ENCODE measurements at regions not wholly inside any gene's neighbourhood (a gene's known extent, or its start where the extent isn't known, plus 50 kb on each side); places are given as distances from the start of the nearest gene placed in this dataset.

- no peaks in the 10 kb centered on the region for H3K27me3 ChIP-seq (ENCODE audit: insufficient read depth, low read length)
- H2AFZ ChIP-seq (ENCODE audit: low read length), result no peak overlapping the region
- TF ChIP-seq, protein P1, sequence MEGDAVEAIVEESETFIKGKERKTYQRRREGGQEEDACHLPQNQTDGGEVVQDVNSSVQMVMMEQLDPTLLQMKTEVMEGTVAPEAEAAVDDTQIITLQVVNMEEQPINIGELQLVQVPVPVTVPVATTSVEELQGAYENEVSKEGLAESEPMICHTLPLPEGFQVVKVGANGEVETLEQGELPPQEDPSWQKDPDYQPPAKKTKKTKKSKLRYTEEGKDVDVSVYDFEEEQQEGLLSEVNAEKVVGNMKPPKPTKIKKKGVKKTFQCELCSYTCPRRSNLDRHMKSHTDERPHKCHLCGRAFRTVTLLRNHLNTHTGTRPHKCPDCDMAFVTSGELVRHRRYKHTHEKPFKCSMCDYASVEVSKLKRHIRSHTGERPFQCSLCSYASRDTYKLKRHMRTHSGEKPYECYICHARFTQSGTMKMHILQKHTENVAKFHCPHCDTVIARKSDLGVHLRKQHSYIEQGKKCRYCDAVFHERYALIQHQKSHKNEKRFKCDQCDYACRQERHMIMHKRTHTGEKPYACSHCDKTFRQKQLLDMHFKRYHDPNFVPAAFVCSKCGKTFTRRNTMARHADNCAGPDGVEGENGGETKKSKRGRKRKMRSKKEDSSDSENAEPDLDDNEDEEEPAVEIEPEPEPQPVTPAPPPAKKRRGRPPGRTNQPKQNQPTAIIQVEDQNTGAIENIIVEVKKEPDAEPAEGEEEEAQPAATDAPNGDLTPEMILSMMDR (IDR thresholded peaks at IDR 0.05; ENCODE audit: low read length), result no peak
- TF ChIP-seq EZH2 (IDR thresholded peaks at IDR 0.05; ENCODE audit: borderline replicate concordance, low read length), result no peak
- H3K9me3 ChIP-seq (ENCODE audit: low read length), result no peaks in the 10 kb centered on the region
- no peaks in the 10 kb centered on the region for H4K20me1 ChIP-seq (ENCODE audit: insufficient read depth, low read length)
- no peaks in the 10 kb centered on the region for H3K9me2 ChIP-seq (ENCODE audit: low read depth, low read length)
- H3K27ac ChIP-seq (ENCODE audit: low read depth, low read length, poor library complexity, severe bottlenecking), result no peak overlapping the region
- no peak overlapping the region for H3K9ac ChIP-seq (ENCODE audit: low read length)
- no peak overlapping the region for H3K4me3 ChIP-seq (ENCODE audit: low read depth, low read length, poor library complexity, severe bottlenecking)
- no peaks in the 10 kb centered on the region for H3K36me3 ChIP-seq (ENCODE audit: insufficient read depth, low read length)
- no peaks in the 10 kb centered on the region for H3F3A ChIP-seq (ENCODE audit: insufficient read depth, low read length)
- H3K4me2 ChIP-seq (ENCODE audit: low read length), result no peak overlapping the region
- H3K4me1 ChIP-seq (ENCODE audit: insufficient read depth, low read length, severe bottlenecking), result no peaks in the 10 kb centered on the region
- no peaks in the 10 kb centered on the region for H3K79me2 ChIP-seq (ENCODE audit: insufficient read depth, low read length)
Measured at GRCh38 chr1:118716775-118717174, 271.4 kb downstream of the TBX15 start.

DNA sequence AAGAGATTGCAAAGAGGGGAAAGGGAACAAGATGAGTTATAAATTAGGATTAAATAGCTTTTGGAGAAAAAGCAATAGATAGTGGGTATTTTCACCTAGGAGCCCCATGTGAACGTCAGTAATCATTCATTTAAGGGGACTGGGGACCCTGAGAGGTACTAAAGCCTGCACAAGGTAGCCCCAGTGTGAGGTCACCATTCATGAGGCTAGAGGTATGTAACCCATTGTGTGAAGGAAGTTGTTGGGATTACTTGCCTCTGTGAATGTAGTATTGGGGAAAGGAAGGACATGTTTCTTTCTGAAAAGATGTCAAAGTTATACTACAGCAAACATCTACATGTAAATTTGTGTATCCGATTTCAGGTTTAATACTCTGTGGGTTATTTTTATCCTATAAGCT, 276.8 kb downstream of the TBX15 start:
- TF ChIP-seq, protein P1 (IDR thresholded peaks at IDR 0.05; ENCODE audit: low read length), result no peak
- no peak for TF ChIP-seq EZH2 (IDR thresholded peaks at IDR 0.05; ENCODE audit: borderline replicate concordance, low read length)
- Histone ChIP-seq H3K4me2 (ENCODE audit: low read length) (no peak overlapping the region), H3K36me3 (ENCODE audit: insufficient read depth, low read length) (no peaks in the 10 kb centered on the region), H3K9me3 (ENCODE audit: low read length) (no peaks in the 10 kb centered on the region), H3F3A (ENCODE audit: insufficient read depth, low read length) (no peaks in the 10 kb centered on the region), H3K4me1 (ENCODE audit: insufficient read depth, low read length, severe bottlenecking) (no peaks in the 10 kb centered on the region), H3K79me2 (ENCODE audit: insufficient read depth, low read length) (no peaks in the 10 kb centered on the region), H3K4me3 (ENCODE audit: low read depth, low read length, poor library complexity, severe bottlenecking) (no peak overlapping the region), H2AFZ (ENCODE audit: low read length) (no peak overlapping the region), H3K9ac (ENCODE audit: low read length) (no peak overlapping the region), H3K27ac (ENCODE audit: low read depth, low read length, poor library complexity, severe bottlenecking) (no peak overlapping the region), H3K9me2 (ENCODE audit: low read depth, low read length) (no peaks in the 10 kb centered on the region), H3K27me3 (ENCODE audit: insufficient read depth, low read length) (no peaks in the 10 kb centered on the region), H4K20me1 (ENCODE audit: insufficient read depth, low read length) (no peaks in the 10 kb centered on the region)

DNA sequence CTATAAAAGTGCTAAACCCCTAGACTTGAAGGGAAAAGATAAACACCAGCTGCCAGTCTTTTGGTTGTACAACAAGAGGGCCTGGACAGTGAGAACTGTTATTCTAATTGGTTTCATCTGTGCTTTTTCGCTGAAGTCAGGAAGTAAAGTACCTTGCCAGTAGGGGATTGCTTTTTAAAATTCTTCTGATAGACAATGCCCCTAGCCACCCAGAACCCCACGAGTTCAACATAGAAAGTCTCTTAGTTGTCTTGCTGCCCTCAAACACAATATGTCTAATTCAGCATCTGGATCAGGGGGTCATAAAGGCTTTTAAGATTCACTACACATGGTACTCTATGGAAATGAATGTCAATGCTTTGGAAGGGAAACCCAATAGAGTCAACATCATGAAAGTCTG, 289.2 kb downstream of the TBX15 start:
- TF ChIP-seq EZH2 (IDR thresholded peaks at IDR 0.05; ENCODE audit: borderline replicate concordance, low read length), result no peak
- TF ChIP-seq, protein P1 (IDR thresholded peaks at IDR 0.05; ENCODE audit: low read length), result no peak
- Histone ChIP-seq H3K4me3 (ENCODE audit: low read depth, low read length, poor library complexity, severe bottlenecking) (no peak overlapping the region), H3K4me1 (ENCODE audit: insufficient read depth, low read length, severe bottlenecking) (no peaks in the 10 kb centered on the region), H3K9me2 (ENCODE audit: low read depth, low read length) (no peaks in the 10 kb centered on the region), H3K27ac (ENCODE audit: low read depth, low read length, poor library complexity, severe bottlenecking) (no peak overlapping the region), H3F3A (ENCODE audit: insufficient read depth, low read length) (no peaks in the 10 kb centered on the region), H3K27me3 (ENCODE audit: insufficient read depth, low read length) (no peaks in the 10 kb centered on the region), H4K20me1 (ENCODE audit: insufficient read depth, low read length) (no peaks in the 10 kb centered on the region), H3K4me2 (ENCODE audit: low read length) (no peak overlapping the region), H3K79me2 (ENCODE audit: insufficient read depth, low read length) (no peaks in the 10 kb centered on the region), H3K9me3 (ENCODE audit: low read length) (no peaks in the 10 kb centered on the region), H3K36me3 (ENCODE audit: insufficient read depth, low read length) (no peaks in the 10 kb centered on the region), H3K9ac (ENCODE audit: low read length) (no peak overlapping the region), H2AFZ (ENCODE audit: low read length) (no peak overlapping the region)
